ENCODE measurements at regions not wholly inside any gene's neighbourhood (a gene's known extent, or its start where the extent isn't known, plus 50 kb on each side); places are given as distances from the start of the nearest gene placed in this dataset.

DNA sequence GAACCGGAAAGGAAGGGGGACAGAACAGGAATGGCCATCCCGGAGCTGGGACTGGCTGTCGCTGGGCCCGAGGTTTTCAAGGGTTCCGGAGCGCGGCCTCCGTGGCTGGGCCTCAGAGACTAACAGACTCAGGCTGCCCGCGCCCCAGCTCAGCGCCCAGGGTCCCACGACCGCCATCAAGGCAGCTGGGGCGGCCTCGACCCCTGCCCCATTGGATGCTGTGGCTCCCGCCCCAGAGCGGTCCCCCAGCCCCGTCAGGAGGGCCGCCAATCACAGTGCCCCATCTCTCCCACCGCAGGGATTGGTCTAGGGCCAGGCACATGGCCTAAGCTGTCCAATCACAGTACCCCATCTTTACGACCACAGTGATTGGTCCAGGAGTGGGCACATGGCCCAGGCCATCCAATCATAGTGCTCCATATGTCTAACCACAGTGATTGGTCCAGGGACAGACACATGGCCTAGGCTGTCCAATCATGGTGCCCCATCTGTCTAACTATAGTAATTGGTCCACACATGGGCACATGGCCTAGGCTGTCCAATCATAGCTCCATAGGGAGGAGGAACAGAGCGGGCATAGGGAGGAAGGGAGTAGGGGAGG is 105.3 kb upstream of the NKX1-1 start:
- DNase-seq (ENCODE audit: low read depth), result peak; percentile 68

DNA sequence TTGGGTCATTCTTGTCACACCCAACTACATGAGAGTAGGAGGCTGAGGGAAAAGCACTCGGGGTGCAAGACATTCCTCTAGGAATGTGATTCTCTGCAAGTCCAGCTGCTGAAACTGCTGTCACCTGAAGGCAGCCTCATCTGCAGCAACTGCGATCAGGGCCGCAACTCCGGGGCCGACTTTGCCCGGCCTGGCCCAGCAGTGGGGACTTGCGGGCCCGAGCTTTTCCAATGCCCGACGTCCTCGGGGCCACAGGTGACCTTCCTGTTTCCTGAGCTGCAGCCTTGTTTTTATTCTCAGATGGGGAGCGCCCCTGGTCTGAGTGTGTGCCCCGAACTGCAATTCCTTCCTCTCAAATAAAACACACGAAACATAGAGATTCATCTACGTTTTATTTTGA is 104.7 kb upstream of the NKX1-1 start:
- no peak for DNase-seq (ENCODE audit: low read depth)

DNA sequence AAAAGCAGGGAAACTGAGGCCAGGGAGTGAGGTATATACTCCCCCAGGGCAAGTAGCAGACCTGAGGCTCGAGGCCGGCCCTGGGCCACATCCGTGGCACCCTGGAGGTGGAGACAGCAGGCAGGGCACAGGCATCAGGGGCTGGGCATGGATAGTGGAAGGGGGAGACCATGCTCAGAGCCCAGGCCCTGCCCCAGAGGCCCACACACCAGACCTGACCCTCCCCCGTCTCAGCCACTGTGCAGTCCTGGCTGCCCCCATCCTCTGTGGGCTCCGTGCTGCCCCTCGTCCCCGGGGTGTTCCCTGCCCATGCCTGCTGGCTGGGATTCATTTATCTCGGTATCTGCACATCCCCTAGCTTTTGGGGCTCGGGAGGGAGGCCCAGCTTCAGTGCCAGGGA is 103.1 kb upstream of the NKX1-1 start:
- no peak for DNase-seq (ENCODE audit: low read depth)

DNA sequence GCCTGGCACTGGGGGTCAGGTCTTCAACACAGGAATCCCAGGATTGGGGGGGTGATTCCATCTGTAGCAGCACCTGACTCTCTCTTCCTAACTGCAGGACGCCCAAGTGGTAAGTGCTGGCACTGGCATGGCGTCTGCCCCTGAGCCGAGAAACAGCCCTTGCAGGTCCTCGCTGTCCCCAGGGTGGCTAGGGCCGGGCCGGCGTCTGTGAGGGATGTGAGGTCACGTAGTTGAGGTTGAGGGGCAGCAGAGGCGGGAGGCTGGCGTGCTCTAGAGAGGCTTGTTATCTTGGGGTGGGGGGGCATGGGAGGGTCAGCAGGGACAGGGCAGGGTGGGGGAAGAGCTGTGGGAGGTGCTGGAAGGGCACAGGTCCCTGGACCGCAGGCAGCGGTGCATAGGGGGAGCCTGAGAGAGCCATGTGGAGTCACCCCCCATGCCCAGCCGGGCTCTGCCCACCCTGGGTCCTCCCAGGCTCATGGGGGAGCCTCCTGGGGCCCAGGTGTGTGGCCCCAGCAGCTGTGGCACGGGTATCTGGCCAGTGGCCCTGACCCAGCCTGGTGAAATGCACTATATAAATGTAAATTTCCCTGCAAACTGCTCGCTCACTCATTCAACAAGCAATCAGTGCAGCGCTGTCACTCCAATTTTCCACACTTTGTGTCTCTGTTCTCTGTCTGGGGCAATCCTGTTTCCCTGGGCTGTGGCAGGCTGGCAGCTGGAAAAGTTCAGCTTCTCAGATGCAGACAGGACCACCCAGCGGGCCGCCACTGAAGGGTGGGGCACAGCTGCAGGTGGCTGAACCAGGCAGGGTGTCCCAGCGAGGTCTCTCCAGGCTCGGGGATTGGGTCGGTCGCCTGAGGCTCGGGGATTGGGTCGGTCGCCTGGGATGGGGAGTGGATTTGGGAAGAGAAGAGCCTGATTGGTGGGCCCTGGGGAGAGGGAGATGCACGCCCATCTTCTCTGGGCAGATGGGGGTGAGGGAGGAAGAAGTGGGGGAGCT is 102.2 kb upstream of the NKX1-1 start:
- DNase-seq (ENCODE audit: low read depth), result no peak

DNA sequence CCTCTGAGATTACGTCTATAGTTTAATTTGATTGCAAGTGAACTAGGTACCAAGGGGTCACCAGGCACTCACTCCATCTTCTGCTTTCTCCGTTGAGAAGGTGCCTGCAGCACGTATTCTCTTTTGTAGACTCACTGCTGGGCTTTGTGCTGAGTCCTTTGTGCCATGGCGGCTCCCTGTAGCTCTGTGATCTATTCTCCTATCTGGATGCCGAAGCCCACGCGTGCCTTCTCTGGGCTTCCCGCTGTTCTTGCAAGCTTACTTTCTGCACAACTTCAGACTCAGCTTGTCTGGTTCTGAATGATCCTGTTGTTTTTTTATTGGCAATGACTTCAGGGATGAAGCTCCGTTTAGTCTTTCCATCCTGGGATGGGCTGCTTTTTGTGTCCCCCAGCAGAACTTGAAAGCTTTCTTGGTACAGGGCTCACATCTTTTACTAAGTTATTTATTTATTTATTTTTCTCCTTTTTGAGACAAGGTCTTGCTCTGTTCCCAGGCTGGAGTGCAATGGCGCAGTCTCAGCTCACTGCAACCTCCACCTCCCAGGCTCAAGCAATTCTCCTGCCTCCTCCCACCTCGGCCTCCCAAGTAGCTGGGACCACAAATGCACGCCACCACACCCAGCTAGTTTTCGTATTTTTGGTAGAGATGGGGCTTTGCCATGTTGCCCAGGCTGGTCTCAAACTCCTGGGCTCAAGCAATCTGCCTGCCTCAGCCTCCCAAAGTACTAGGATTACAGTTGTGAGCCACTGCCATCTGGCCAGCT is 100.9 kb upstream of the NKX1-1 start:
- DNase-seq (ENCODE audit: low read depth), result no peak

DNA sequence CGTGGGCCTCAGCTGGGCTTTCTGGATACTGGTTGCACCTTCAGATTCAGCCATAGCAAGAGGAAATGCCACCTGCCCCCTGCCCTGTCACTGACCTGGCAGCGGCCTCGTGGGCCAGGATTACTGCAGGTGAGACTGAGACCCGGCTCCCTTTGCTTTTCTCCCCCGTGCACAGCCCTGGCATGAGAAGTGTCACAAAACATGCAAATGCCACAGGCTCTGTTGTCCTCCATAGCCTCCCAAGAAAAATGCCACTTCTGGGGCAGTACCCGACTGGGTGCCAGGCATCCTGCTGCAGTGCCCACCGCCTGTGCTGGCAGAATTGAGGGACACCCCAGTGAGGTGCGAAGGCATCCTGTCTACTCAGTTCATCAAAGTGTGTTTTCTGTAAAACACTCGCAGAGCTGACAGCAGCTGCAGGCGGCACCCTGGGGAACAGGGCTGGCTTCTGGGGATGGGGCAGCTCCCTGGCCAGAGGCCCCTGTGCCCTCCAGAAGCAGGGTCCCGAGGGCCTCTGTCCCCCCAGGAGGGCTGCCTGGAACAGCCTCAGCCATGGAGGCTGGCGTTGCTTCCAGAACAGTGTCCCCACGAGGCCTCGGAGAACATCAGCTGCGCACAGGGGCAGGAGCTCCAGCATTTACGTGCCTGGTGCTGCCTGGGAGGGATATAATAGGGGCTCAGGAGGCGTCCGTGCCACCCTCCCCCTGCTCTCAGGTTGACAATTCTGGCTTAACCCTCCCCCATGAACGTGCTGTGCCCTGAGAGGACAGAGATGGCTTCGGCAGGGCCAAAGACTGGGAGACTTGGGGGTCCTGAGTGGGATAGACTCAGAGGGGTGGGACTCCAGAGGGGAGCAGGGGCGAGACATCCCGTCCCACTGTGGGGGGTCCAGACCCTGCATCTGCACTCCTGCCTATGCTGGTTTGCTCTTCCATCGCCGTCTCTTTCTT is 99.5 kb upstream of the NKX1-1 start:
- no peak for DNase-seq (ENCODE audit: low read depth)

DNA sequence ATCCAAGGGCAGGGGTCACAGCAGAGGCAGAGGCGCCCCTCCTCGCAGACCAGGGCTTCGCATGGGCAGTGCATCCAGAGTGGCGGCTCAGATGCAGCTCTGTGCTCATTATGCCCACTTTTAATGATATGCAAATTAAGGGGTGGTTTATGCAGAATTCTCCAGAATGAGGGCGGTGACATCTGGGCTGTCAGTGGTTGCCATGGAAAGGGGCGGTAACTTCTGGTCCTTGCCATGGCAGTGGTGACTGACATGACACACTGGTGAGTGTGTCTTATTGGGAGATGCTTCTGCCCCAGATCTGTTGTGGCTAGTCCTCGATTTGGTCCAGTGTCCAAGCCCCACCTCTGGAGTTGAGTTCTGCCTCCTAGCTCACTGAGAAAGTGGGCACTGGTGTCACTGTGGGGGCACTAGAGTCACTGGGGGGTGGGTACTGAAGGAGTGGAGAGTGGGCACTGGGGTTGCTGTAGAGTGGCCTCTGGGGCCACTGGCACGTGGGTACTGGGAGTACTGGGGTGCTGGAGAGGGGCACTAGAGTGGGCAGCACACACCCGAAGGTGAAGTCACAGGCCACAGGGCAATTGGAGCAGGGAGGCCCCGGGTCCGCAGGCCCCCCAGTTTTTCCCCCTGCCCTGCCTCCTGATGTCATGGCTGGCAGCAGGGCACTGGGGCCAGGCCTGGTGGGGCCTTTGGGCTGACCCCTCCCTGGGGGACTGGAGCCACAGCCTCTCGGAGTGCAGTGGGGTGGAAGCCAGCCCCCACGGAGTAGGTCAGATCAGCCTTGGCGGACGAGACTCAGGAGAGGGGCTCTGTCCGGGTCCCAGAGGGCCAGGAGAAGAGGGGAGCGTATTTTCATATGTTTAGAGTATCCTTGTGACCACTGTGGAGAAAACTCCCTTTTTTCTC is 98.6 kb upstream of the NKX1-1 start:
- no peak for DNase-seq (ENCODE audit: low read depth)

DNA sequence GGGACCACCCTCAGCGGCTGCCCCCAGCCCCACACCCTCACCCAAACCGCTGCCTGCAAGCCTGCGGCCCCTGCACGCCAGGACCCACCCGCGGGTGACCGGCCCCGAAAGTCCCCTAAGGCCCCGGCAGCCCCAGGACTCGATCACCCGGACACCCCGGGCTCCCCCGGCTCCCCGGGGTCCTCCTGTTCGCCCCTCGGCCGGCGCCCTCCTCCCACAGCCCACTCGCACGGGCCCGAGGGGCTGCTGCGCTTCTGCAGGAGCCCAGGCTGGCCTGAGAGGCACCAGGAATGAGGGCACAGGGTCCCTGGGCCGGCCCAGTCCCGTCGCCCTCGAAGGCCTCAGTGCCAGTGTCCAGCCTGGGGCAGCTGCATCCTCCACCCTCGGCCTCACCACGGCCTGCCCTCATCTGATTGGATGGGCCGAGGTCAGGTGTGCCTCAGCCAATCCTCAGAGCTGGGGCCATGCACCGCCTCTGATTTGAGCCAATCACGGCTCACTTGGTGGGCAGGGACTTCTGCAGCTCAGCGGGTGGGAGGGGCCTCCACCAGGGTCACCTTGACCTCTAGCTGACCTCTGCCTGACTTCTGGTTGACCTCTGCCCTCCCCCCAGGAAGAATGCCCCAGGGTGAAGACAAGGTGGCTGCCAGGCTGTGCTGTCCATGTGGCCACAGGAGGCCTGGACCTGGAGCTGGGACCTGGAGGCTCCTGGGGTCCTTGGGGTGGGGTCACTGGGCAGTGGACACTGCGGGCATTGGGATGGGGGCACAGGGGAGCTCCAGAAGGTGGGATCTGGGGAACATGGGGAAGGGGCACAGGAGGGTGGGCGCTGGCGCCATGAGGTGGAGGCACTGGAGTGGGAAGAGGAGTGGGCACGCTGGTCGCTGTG is 97.6 kb upstream of the NKX1-1 start:
- no peak for DNase-seq (ENCODE audit: low read depth)

DNA sequence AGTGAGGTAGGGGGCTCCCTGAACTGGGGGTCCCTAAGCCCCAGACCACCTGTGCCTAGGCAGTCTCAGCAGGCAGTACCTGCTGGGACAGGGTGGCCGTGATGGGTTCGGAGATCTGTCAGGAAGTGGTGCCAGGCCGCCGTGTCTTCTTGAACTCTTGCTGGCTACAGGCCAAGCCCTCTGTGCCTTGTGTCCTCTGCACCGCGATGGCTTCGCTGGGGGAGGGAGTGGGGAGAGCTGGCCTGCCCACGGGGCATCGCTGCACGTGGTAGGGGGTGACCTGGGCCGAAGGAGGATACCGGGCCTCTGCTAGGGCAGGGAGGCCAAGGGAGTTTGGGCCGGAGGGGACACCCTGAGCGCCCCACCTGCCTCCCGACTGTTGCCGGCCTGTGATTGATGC is 96.7 kb upstream of the NKX1-1 start:
- no peak for DNase-seq (ENCODE audit: low read depth)

DNA sequence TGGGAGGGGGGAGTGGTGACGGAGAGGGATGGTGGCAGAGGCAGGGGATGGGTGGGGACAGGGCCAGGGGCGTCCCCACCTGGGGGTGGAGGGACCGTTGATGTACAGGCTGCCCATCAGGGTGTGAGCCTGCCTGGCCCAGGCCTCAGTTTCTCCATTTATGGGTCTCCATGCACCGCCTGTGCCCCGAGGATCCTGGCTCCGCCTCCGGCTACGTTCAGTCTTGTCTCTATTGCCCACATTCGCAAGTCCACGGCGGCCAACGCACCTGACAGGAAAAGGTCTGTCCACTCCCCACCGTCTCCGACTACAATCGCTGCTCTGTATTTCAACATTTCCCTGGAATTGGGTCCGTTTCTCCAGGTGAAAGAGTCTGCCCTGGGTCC is 96.3 kb upstream of the NKX1-1 start:
- DNase-seq (ENCODE audit: low read depth), result no peak

DNA sequence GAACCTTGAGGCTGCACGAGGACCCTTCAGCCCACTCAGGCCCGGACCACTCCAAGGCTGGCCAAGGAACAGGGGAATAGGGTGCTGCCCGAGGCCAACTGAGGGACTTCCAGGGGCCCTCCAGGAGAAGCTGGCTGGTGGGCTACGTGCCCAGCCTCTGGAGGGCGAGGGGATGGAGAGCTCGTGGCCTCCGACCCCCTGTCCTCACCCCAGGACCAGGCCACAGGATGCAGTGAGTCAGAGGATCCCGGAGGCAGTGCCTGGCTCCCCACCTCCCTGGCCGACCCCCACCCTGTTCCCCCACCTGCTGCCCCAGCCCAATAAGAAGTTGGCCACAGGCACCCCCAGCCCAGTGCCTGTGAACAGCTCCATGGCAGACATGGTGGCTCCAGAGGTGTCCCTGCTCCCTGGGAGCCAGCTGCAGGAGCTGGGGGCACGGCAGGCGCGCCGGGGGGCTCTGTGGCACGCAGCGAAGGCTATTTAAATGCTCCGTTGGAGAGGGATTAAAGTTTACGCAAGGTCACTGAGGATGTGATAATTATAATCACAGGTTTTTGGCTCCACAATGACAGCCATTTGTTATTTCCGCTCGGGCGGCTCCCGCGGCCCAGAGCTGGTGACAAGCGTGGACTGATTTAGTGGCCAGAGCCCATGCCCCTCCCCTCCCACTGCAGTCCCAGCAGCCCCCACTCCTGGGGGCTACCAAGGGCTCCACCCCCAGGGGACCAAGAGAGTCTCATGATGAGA is 95.7 kb upstream of the NKX1-1 start:
- no peak for DNase-seq (ENCODE audit: low read depth)

DNA sequence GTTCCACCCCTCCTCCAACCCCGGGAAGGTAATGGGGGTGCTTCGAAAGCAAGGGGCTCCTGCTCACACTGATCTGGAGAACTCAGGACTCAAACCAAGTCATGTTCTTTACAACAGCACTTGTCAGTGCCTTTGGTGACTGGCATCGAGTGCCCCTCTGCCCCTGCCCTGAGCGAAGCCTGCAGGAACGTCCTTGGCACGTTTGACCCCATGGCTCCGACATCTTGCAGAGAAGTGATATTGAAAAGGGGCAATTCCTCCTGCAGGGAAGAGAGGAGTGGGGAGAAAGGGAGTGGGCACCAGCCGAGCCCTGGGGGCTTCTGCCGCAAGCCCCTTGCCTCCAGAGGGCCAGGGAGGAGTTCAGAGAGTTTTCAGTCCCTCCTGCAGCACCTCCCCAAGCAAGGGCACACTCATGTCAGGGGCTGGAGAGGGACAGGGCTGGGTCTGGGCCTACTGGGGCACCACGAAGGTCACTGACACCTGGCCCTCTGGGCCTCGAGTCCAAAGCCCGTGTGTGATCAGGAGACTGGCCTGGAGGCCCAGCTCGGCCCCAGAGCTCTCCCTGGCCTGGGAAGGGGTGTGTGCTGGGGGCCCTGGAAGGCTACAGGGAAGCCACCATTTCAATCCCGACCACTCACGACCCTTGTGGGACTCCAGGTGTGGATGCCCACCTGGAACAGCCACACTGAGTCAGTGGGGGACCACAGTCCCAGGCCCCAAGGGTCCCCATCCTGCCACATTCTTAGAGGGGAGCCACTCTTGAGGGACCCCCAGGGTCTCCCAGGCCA is 94.9 kb upstream of the NKX1-1 start:
- no peak for DNase-seq (ENCODE audit: low read depth)

DNA sequence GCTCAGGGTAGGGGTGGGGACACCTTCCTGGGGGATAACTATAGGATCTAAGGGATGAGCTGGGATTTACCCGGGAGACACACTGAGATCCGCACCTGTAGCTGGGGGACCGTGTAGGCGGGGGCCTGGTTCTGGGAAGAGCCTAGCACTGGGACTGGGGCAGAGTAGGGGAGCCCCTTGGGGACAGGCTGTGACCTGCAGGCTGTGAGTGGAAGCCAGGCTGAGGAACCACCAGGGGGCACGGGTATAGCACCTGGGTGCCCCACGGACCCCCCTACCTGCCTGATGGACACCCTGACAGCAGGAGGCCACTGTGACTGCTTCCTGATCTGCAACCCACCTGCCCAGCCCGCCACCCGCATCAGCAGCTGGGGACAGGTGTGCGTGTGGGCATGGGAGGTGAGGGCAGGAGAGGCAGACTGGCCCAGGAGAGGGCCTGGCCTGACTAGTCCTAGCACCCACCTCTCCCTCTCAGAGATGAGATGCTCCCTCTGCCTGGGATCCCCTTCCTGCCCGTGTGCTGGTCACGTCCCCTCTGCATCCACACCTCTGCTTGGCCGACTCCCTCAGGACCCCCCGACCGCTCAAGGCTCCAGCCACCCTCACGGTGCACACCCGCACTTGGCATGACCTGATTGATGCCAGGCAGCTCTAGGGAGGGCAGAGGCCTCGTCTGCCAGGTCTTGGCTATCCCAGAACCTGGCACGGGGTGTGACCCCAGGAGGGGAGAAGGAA is 94.2 kb upstream of the NKX1-1 start:
- no peak for DNase-seq (ENCODE audit: low read depth)

DNA sequence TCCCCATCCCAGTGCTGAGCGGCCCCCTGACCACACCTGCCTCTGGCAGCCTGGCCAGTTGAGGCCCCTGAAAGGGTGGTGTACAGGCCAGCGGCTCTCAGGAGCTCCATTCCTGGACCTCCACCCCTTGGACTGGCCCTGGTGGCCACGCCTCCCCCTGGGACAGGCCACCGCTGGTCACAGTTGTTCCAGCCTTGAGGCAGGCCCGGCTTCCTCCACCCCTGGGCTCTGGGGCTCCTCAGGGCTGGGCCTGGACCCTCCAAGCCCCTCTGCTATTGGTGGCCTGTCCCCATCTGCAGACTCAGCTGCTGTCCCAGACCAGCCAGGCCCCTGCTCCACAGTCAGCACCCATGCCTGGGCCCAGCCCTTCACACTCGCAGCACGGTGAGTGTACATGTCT is 93.2 kb upstream of the NKX1-1 start:
- DNase-seq (ENCODE audit: low read depth), result no peak

DNA sequence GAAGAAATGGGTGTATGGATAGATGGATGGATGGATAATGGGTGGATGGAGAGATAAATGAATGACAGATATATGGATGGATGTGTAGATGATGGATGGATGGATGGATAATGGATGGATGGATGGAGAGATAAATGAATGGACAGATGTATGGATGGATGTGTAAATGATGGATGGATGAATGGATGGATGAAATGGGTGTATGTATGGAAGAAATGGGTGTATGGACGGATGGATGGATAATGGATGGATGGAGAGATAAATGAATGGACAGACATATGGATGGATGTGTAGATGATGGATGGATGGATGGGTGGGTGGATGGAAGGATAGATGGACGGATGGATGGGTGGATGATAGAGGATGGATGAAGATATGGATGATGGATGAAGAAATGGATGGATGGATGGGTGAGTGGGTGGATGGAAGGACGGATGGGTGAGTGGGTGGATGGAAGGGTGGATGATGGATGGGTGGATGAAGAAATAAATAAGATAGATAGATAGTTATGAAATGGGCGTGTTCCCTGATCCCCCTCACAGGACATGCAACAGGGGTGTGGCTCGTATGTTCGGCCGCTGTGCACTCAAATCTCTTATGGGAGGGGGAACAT is 91.1 kb upstream of the NKX1-1 start:
- DNase-seq (ENCODE audit: low read depth), result no peak

DNA sequence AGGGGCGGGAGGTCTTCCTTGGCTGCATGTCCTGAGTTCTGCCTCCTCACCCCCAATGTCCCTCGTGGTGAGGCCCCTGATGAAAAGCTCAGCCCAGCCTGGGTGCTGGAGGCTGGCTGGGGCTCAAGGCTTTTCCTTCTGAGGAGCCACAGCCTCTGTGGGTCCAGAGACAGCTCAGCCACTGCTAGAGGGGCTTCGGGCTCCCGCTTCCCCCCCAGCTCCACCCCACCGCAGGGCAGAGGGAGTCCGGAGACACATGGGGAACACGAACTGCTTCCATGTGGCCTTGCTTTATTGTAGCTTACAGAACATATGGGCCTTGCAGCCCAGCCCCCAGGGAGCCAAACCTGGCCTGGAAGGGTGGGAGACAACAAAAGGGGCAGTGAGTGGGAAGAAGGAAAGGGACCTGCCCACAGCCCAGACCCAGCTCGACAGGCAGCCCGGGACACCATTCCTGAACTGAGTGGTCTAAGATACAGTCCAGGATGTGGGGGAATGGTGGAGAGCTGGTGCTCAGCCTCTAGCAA is 89.9 kb upstream of the NKX1-1 start:
- no peak for DNase-seq (ENCODE audit: low read depth)
